ENCODE measurements at regions not wholly inside any gene's neighbourhood (a gene's known extent, or its start where the extent isn't known, plus 50 kb on each side); places are given as distances from the start of the nearest gene placed in this dataset.

GRCh38 chr18:67951137-67951536 is 434.6 kb upstream of the DSEL start:
- DNase-seq: no peak

DNA sequence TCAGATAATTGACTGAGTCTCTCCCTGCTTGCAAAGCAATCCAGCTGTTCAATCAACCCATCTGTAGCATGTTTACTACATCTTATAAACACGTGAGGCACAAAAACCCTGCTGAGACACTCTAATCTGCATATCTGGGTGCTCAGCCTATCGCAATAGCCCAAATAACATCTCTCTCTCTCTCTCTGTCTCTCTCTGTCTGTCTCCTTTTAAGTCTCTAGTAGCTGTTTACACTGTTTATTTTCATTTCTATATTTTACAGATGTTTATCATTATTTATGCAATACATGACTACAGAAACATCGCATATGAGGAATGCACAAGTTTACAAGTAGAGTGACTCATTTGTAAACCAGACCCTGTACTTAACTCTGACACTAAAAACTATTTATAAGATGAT is 422.1 kb upstream of the DSEL start:
- peak; percentile 92 for DNase-seq

DNA sequence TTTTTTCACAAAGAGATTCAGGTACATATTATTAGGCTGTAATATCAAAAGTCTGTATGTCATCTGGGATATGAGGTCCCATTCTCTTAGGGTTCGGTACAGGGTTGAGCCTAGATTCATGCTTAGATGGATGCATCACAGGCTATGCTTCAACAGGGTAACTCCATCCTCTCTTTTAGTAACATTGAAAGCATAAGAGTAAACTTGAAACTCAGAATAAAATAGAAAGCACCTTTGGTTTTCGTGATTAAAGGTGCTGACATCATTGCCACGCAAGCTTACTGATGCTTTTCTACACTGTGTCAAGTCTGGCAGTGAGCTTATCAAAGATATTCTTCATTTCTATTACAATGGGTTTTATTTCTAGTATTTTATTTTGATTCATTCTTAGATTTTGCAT is 419.1 kb upstream of the DSEL start:
- DNase-seq: no peak

DNA sequence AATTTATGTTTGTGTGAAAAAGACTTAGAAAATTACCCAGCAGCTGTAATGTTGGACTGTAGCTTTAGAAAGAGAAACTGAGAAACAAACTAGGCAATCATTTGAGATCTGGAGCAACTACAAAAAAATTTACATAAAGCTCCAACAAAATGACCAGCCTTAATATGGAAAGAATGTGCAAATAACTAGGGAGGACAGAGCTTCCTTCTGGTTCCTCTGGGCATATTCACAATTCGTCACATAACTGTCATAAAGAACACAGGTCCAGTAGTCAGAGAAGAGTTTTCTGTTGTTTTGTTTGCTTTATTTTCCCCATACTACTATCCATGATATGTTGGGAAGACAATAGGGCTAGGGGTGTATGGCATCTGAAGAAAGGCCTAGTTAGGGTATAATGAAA is 416.8 kb upstream of the DSEL start:
- no peak for DNase-seq

DNA sequence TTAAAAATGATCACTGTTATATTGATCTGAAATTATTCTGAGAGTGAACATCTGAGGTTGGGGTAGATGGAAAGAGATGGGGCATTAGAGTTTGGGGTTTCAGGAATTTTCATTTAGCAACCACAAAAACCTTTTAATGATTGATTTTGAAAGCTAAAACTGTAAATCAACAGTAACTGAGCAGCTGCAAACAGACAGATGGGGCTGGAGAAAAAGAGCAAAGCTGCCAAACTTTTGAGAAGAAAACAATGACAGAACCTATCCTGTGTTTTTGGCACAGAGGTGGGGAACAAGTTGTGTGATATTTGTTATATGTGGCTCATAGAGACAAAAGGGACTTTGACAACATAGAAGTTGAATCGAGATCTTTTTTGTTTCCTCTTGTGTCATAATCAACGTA is 415.8 kb upstream of the DSEL start:
- DNase-seq: no peak

- DNase-seq: no peak
These were observed 410.7 kb upstream of the DSEL start for GRCh38 chr18:67926929-67927864.

GRCh38 chr18:67924656-67925055 is 408.1 kb upstream of the DSEL start:
- DNase-seq: no peak

DNA sequence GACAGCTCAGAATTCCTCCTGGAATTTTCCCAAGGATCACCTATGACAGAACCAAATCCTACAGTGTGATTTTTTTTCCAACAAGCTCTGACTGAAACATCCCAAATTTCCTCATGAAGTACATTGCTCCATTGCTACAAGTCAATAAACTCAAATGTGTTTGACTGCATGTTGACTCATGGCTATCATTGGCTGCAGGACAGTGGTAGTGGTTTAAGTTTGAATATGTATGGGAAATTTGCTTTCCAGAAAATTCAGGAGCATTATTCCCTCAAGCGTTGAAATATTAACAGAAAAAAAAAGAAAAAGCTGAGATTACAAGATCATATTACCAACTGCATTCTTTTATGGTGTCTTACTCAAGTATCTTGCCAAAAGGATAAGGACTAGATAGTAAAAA is 402.8 kb upstream of the DSEL start:
- no peak for DNase-seq

DNA sequence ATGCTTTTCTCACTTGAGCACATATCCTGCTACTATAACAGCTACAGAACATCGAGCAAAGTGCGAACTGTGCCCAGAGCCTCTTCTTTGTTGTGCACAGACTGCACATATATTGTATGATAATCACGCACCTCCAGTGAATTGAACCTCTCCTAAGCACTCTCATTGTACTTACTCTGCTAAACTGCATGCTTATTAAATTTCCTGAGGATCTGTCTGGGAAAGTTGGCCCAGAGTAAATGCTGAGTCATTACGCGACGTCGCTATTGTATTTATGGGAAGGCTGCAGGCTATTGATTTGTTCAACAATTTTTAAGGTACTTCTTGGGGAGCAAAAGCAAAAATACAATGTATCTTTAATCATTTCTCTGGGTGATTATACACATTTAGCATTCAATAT is 399.6 kb upstream of the DSEL start:
- no peak for DNase-seq

DNA sequence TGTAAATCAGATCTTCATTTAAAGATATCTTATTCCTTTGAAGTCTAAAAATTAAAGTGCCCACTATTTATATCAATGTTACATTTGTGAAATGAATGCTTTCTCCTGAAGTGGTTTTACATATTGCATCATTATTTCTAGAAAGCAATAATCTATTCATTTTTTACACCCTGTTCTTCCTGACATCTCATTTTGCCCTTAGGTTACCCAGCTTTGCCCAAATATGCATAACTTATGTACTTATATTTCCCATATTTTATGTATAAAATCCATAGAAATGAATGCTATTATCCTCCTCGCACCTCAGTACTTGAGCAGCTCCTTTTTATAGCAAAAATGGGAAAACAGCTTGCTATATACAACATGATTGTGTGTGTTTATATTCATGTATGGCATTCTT is 396.5 kb upstream of the DSEL start:
- DNase-seq: no peak

- DNase-seq: no peak
These were observed 385.1 kb upstream of the DSEL start for GRCh38 chr18:67901573-67901972.

DNA sequence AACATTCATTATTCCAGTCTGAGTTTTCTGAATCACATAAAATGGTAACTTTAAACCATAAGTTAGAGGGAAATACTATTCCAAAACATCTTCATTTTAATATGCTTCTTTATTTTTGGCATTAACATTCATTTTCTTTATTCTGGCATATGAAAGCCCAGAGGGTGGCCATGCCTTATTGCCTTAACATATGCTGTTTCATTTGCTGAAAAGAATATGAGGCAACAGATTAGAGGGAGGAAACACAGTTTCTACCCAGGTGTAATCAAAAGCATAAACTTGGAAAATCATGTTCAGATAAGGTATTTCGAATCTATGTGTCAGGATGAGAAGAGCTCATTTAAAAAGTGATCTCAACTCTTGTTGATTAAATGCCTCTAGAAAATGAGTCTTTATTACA is 379.9 kb upstream of the DSEL start:
- no peak for DNase-seq

DNA sequence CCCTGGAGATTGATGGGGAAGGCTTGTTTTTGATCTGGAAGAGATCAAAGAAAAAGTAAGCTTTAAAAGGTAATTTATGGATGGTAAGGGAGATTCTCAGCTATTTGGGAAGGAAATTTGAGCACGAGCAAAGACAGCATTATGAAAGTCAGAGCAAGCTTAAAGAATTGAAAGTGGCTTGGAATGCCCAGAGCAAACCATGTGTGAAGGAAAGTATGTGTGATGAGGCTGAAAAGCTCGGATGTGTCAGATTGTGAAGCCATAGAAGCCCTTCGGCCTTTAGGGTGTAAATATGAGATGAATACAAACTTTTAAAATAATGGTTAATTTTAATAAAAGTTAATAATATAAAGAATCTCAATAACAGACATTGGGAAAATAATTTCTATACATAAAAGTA is 377.4 kb upstream of the DSEL start:
- no peak for DNase-seq

GRCh38 chr18:67876871-67877270 is 360.4 kb upstream of the DSEL start:
- DNase-seq: no peak

DNA sequence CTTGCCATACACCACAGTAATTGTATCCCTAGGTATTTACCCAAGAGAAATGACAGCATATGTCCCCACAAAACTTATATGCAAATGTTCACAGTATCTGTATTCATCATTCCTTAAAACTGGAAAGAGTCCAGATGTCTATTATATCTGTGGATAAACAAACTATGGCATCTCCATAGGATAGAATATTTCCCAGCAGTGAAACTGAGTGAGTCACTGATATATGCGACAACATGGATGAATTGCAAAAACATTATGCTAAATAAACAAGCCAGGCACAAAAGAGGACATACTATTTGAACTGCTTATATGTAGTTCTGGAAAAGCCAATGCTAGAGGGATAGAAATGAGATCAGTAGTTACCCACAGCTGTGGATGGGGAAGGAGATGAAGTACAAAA is 359.4 kb upstream of the DSEL start:
- no peak for DNase-seq

- no peak for DNase-seq
These were observed 358.5 kb upstream of the DSEL start for GRCh38 chr18:67875060-67875459.

- no peak for DNase-seq
These were observed 348.9 kb upstream of the DSEL start for GRCh38 chr18:67865400-67865799.

DNA sequence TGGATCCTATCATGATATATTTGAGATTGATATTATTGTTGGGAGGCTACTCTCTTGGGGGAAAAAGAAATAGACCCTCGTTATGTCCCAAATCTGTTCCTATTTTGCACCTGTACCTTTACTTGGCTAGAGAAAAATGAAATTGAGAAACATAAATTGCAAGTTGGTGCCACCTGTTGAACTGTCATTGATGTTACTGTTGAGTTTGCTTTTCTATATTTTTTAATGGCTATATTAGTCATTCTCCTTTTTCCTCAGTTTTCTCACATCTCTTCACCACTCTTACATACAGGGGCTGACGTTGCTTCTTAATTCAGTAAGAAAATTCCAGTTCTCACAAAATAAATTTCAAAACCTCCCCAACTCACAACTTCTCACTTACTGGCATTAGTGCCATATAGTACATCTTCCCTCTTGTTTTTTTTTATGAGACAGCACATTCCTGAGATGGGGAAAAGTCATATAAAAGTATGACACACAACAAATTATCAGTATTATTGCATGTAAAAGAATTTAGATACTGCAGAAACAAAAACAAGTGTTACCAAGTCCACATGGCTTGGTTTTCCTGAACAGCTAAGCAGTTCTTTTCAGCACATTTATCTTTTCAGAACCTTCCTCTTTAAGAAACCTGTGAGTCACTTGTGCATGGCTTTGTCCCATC is 348.3 kb upstream of the DSEL start:
- DNase-seq: no peak

GRCh38 chr18:67862069-67862468 is 345.5 kb upstream of the DSEL start:
- DNase-seq: no peak

DNA sequence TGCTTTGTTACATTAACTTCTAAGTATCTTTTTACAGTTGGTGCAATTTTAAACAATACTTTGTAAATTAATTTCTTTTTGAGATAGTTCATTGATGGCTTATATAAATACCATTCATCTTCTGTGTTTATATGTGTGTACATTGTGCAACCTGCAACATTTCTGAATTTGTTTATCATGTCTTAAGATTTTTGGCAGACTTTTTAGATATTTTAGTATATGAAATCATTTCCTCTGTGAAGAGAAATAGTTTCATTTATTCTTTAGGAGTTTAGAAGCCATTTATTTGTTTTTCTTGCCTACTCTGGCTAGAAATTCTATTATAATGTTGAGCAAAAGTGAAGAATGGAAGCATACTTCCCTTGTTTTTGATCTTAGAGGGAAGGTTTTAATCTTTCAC is 337.8 kb upstream of the DSEL start:
- DNase-seq: no peak

DNA sequence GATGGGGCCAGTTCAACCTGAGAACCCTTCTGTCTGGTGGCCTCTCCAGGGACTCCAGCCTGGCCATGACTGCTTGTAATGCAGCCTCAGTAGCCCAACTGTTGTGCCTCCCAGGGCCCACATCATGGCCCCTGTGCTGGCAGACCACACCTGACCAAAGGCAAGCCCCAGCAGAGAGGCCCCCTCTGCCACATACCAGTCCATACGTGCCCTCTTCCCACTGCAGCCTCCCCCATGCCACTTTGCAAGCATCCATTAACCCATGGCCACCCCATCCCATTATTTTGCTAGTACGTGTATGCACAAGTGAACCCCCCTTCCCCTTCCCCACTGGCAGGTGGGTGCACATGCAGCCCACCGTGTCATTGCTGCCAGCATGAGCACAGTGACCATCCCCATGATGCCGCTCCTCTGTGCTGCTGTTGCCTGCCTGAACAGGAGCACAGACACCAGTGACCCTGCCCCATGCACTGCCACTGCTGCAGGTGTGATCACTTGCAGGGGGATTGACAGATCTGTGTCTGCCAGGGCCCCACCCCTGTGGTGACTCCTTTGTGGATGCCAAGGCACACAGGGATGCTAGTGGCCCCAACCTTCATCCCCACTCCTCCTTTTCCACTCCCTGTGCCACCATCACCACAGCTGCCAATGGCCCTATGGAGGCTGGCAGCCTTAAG is 330.0 kb upstream of the DSEL start:
- DNase-seq: no peak

- no peak for DNase-seq
These were observed 328.5 kb upstream of the DSEL start for GRCh38 chr18:67845035-67845434.

DNA sequence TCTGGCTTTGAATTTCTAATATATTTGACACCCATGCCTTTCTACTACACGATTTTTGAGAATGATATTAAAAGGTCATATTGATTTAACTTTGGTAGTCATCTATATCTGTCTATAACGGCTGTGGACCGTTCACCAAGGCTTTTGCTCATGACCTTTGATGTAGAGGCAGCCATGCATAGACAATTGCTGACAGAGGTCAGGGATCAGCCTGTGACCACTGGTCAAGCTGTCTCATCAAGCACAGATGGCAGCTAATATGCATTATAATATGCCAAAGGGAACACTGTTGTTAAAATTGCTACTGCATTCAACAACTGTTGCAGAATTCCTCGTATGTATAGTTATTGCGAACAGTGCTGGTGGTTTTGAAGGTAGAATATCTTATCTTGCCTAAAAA is 323.9 kb upstream of the DSEL start:
- DNase-seq: no peak

- DNase-seq: no peak
These were observed 301.9 kb upstream of the DSEL start for GRCh38 chr18:67818432-67818831.
